ENCODE measurements at regions not wholly inside any gene's neighbourhood (a gene's known extent, or its start where the extent isn't known, plus 50 kb on each side); places are given as distances from the start of the nearest gene placed in this dataset.

- DNase-seq (ENCODE audit: low spot score) (no peak), ATAC-seq (ENCODE audit: insufficient number of reproducible peaks, low FRiP score, low read depth) (no peak)
- H3K4me3 ChIP-seq, result no peak overlapping the region
- H3K9me3 ChIP-seq, result no peaks in the 10 kb centered on the region
- H3K36me3 ChIP-seq, result no peaks in the 10 kb centered on the region
- H3K4me1 ChIP-seq (ENCODE audit: control insufficient read depth in 1 of 2, low read depth in 2 of 2), result no peaks in the 10 kb centered on the region
- no peaks in the 10 kb centered on the region for H3K27me3 ChIP-seq (replicated peaks; ENCODE audit: insufficient read depth)
- TF ChIP-seq CTCF (IDR thresholded peaks at IDR 0.05), result no peak
- H3K27ac ChIP-seq, result no peak overlapping the region
Observed at GRCh38 chr16:55014022-55014421, 83.4 kb downstream of the IRX5 start.

- Histone ChIP-seq H3K4me1 (ENCODE audit: control insufficient read depth in 1 of 2, low read depth in 2 of 2) (no peaks in the 10 kb centered on the region), H3K36me3 (no peaks in the 10 kb centered on the region), H3K27me3 (replicated peaks; ENCODE audit: insufficient read depth) (no peaks in the 10 kb centered on the region), H3K4me3 (no peak overlapping the region), H3K9me3 (no peaks in the 10 kb centered on the region), H3K27ac (no peak overlapping the region)
- no peak for TF ChIP-seq CTCF (IDR thresholded peaks at IDR 0.05)
- DNase-seq (ENCODE audit: low spot score) (no peak), ATAC-seq (ENCODE audit: insufficient number of reproducible peaks, low FRiP score, low read depth) (no peak)
Observed at GRCh38 chr16:55015181-55015913, 84.7 kb downstream of the IRX5 start.

- H3K36me3 ChIP-seq, result no peaks in the 10 kb centered on the region
- DNase-seq (ENCODE audit: low spot score) (no peak), ATAC-seq (ENCODE audit: insufficient number of reproducible peaks, low FRiP score, low read depth) (no peak)
- no peaks in the 10 kb centered on the region for H3K4me1 ChIP-seq (ENCODE audit: control insufficient read depth in 1 of 2, low read depth in 2 of 2)
- no peak for TF ChIP-seq CTCF (IDR thresholded peaks at IDR 0.05)
- no peaks in the 10 kb centered on the region for H3K9me3 ChIP-seq
- H3K27me3 ChIP-seq (replicated peaks; ENCODE audit: insufficient read depth), result no peaks in the 10 kb centered on the region
- no peak overlapping the region for H3K4me3 ChIP-seq
- no peak overlapping the region for H3K27ac ChIP-seq
Observed at GRCh38 chr16:55016515-55016914, 85.8 kb downstream of the IRX5 start.

GRCh38 chr16:55017321-55017720 lies 86.7 kb downstream of the IRX5 start:
- no peaks in the 10 kb centered on the region for H3K9me3 ChIP-seq
- no peak overlapping the region for H3K27ac ChIP-seq
- no peaks in the 10 kb centered on the region for H3K4me1 ChIP-seq (ENCODE audit: control insufficient read depth in 1 of 2, low read depth in 2 of 2)
- H3K36me3 ChIP-seq, result no peaks in the 10 kb centered on the region
- no peak overlapping the region for H3K4me3 ChIP-seq
- TF ChIP-seq CTCF (IDR thresholded peaks at IDR 0.05), result no peak
- ATAC-seq (ENCODE audit: insufficient number of reproducible peaks, low FRiP score, low read depth) (no peak), DNase-seq (ENCODE audit: low spot score) (no peak)
- H3K27me3 ChIP-seq (replicated peaks; ENCODE audit: insufficient read depth), result no peaks in the 10 kb centered on the region

- Histone ChIP-seq H3K9me3 (no peaks in the 10 kb centered on the region), H3K4me1 (ENCODE audit: control insufficient read depth in 1 of 2, low read depth in 2 of 2) (no peaks in the 10 kb centered on the region), H3K36me3 (no peaks in the 10 kb centered on the region), H3K27me3 (replicated peaks; ENCODE audit: insufficient read depth) (no peaks in the 10 kb centered on the region), H3K4me3 (no peak overlapping the region), H3K27ac (no peak overlapping the region)
- ATAC-seq (ENCODE audit: insufficient number of reproducible peaks, low FRiP score, low read depth) (no peak), DNase-seq (ENCODE audit: low spot score) (no peak)
- TF ChIP-seq CTCF (IDR thresholded peaks at IDR 0.05), result no peak
Observed at GRCh38 chr16:55018881-55019280, 88.2 kb downstream of the IRX5 start.

Measured in thoracic aorta (tissue), 2 donors.